ENCODE measurements at regions not wholly inside any gene's neighbourhood (a gene's known extent, or its start where the extent isn't known, plus 50 kb on each side); places are given as distances from the start of the nearest gene placed in this dataset.

GRCh38 chr7:155916926-155917655, 104.8 kb upstream of the SHH start:
- H3K27ac ChIP-seq = no peak overlapping the region
- no peaks in the 10 kb centered on the region for H3K36me3 ChIP-seq
- peaks cover 0 to 5% (median 0%) of the 10 kb centered on the region in 3 donors for H3K9me3 ChIP-seq
- peaks cover 0 to 5% (median 2%) of the 10 kb centered on the region in 4 donors for H3K4me1 ChIP-seq
- no peak for DNase-seq
- TF ChIP-seq, protein P1, sequence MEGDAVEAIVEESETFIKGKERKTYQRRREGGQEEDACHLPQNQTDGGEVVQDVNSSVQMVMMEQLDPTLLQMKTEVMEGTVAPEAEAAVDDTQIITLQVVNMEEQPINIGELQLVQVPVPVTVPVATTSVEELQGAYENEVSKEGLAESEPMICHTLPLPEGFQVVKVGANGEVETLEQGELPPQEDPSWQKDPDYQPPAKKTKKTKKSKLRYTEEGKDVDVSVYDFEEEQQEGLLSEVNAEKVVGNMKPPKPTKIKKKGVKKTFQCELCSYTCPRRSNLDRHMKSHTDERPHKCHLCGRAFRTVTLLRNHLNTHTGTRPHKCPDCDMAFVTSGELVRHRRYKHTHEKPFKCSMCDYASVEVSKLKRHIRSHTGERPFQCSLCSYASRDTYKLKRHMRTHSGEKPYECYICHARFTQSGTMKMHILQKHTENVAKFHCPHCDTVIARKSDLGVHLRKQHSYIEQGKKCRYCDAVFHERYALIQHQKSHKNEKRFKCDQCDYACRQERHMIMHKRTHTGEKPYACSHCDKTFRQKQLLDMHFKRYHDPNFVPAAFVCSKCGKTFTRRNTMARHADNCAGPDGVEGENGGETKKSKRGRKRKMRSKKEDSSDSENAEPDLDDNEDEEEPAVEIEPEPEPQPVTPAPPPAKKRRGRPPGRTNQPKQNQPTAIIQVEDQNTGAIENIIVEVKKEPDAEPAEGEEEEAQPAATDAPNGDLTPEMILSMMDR (IDR thresholded peaks at IDR 0.05) = no peak
- intact Hi-C loops (cut with DNase I; ENCODE audit: low total_unique reads) = no loop called here
- H3K4me3 ChIP-seq = no peak overlapping the region
- H3K27me3 ChIP-seq = no peaks in the 10 kb centered on the region

DNA sequence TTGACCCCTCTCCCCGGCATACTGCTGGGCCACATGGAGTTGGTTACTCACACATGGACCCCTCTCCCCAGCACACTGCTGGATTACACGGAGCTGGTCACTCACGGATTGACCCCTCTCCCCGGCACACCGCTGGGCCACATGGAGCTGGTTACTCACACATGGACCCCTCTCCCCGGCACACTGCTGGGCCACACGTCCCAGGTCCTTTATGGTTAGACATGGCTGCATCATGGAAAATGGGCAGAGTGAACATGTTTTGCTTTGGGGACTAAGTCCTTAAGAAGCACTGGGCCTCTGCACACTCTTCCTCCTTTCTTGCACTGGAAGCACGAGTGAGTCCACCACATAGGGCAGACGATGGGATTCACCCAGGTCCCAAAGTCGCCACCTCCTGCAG, 102.1 kb upstream of the SHH start:
- Histone ChIP-seq H3K4me1 (peaks cover 0 to 4% (median 1%) of the 10 kb centered on the region in 4 donors), H3K36me3 (no peaks in the 10 kb centered on the region), H3K27me3 (no peaks in the 10 kb centered on the region), H3K27ac (no peak overlapping the region), H3K9me3 (peaks cover 0 to 14% (median 0%) of the 10 kb centered on the region in 3 donors), H3K4me3 (no peak overlapping the region)
- TF ChIP-seq, protein P1 (IDR thresholded peaks at IDR 0.05) = no peak
- intact Hi-C loops (cut with DNase I; ENCODE audit: low total_unique reads) = no loop called here
- no peak for DNase-seq

DNA sequence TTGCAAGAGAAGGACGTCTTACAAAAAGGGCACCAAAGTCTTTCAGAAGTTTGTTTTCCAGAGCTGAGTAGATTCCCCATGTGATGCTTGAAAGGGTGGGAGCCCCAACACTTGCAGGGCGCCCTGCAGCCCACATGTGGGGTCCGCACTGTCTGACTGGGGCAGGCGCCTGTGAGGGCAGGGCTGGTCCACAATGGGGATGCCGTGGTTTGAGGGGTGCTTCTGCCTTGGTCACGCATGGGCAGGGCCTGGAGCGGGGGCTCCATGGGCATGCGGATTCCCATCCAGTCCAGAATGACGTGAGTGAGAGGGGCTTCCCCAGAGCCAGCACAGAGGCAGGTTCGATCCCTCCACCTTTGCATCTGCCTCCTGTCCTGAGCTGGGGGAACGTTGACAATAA, 101.5 kb upstream of the SHH start:
- DNase-seq = no peak
- no peak overlapping the region for H3K4me3 ChIP-seq
- TF ChIP-seq, protein P1 (IDR thresholded peaks at IDR 0.05) = no peak
- H3K27ac ChIP-seq = no peak overlapping the region
- H3K27me3 ChIP-seq = no peaks in the 10 kb centered on the region
- no peaks in the 10 kb centered on the region for H3K36me3 ChIP-seq
- peaks cover 0 to 14% (median 0%) of the 10 kb centered on the region in 3 donors for H3K9me3 ChIP-seq
- intact Hi-C loops (cut with DNase I; ENCODE audit: low total_unique reads) = no loop called here
- no peaks in the 10 kb centered on the region for H3K4me1 ChIP-seq

DNA sequence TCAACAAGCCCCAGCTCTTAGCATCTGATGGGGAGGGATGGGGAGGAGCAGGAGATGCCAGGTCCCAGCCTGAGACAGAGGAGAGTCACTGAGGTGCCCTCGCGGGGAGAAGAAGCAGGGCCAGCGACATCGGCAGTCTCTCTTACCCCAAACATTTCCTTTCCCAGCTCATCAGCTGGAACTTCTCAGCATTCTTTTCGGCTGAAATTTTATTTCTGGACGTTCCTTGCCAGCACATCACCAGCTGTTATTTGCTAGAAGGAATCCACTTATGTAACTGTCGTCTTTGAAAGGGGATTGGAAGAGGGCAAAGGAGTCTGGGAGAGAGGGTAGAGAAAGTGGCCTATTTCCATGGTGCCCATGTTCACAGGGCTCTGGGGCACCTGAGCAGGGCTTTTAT, 101.0 kb upstream of the SHH start:
- no peak overlapping the region for H3K27ac ChIP-seq
- no peak overlapping the region for H3K4me3 ChIP-seq
- H3K4me1 ChIP-seq = no peaks in the 10 kb centered on the region
- DNase-seq = no peak
- H3K9me3 ChIP-seq = peaks cover 0 to 14% (median 0%) of the 10 kb centered on the region in 3 donors
- H3K27me3 ChIP-seq = no peaks in the 10 kb centered on the region
- intact Hi-C loops (cut with DNase I; ENCODE audit: low total_unique reads) = no loop called here
- TF ChIP-seq, protein P1 (IDR thresholded peaks at IDR 0.05) = no peak
- H3K36me3 ChIP-seq = no peaks in the 10 kb centered on the region

DNA sequence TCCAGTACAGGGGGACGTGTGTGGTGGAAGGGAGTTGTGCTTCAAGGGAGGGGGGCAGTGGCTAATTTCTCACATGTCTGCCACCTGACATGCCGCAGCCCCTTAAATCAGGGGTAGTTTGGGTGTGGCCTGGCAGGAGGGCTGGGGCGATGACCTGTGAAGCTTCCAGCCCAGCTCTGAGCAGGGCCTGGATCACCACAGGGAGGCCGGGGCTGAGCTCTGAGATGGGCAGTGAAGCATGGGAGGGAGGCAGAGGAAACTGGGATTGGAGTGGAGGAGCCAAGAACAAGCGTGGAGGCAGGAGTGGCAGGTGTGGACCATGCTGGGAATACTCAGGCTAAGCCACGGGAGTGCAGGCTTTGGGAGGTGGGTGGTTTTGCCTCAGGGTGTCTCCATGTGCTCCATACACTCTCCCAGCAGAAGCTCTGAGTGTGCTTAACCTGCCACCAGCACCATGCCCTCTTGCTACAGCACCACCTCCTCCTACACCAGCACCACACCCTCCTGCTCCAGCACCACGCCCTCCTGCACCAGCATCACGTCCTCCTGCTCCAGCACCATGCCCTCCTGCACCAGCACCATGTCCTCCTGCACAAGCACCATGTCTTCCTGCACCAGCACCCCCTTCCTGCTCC, 99.3 kb upstream of the SHH start:
- Histone ChIP-seq H3K36me3 (no peaks in the 10 kb centered on the region), H3K4me3 (no peak overlapping the region), H3K27me3 (no peaks in the 10 kb centered on the region), H3K27ac (no peak overlapping the region), H3K4me1 (no peaks in the 10 kb centered on the region), H3K9me3 (peaks cover 0 to 14% (median 0%) of the 10 kb centered on the region in 3 donors)
- intact Hi-C loops (cut with DNase I; ENCODE audit: low total_unique reads) = no loop called here
- no peak for DNase-seq
- TF ChIP-seq, protein P1 (IDR thresholded peaks at IDR 0.05) = no peak
